Prostate gland (tissue), 2 donors: ENCODE measurements at regions not wholly inside any gene's neighbourhood (a gene's known extent, or its start where the extent isn't known, plus 50 kb on each side); places are given as distances from the start of the nearest gene placed in this dataset.
A peak's percentile ranks its signal among the peaks of the same experiment; 100 is the strongest.
"Not testable (repeated sequence)": the region's sequence is repeated elsewhere in the genome, so short reads cannot be mapped to it uniquely, and the experiment has no call there.

Experiments used
- DNase-seq: peaks from one replicate; pipeline ENCODE4 v3.0.0-alpha.2; 2019; ENCODE audit warnings: low spot score
- H3K27ac ChIP-seq, 2 donors: fragments of 200-600 bp; sonication (generic); 2 replicates each; pipeline ENCODE4 v1.5.1; 2017 to 2019
- H3K27me3 ChIP-seq: fragments of 200-600 bp; sonication (generic); replicated peaks from 2 replicates; pipeline ENCODE4 v1.5.1; 2019; ENCODE audit not compliant: insufficient read depth
- H3K36me3 ChIP-seq, 2 donors: fragments of 200-600 bp; sonication (generic); 1 replicate in 1 of 2; 2 replicates in 1 of 2; pipeline versions ENCODE4 v1.5.1 to v1.8.1; 2017 to 2019
- H3K4me1 ChIP-seq: fragments of 200-600 bp; sonication (generic); replicated peaks from 2 replicates; pipeline ENCODE4 v1.5.1; 2019
- H3K4me3 ChIP-seq, 2 donors: fragments of 200-600 bp; sonication (generic); 2 replicates each; pipeline ENCODE4 v1.5.1; 2017 to 2019
- H3K9me3 ChIP-seq: fragments of 200-600 bp; sonication (generic); 2 replicates; pipeline ENCODE4 v1.5.1; 2017
- POLR2A ChIP-seq: fragments of 450-650 bp; IDR thresholded peaks from one replicate; pipeline ENCODE4 v1.6.1; 2016; ENCODE audit warnings: antibody characterized with exemption, mild to moderate bottlenecking
- POLR2AphosphoS5 ChIP-seq: sonication (generic); formaldehyde crosslinking; IDR thresholded peaks from one replicate; pipeline ENCODE4 v1.6.1; 2017; ENCODE audit warnings: antibody characterized with exemption
- WGBS: methylation state at CpG from one replicate; pipeline ENCODE4 v1.1.5; 2018; 5-methylcytosine and 5-hydroxymethylcytosine counted together
- intact Hi-C: fragments of 100-400 bp; cut with DNase I; formaldehyde crosslinking; loops from one replicate; pipeline ENCODE4 v1.14.2; 2022
- TF ChIP-seq, protein P1 (sequence below), 4 experiments: fragments of 200-600 bp in 2 of 4; fragments of 450-650 bp in 2 of 4; sonication (generic) in 2 of 4; IDR thresholded peaks; 1 replicate in 3 of 4; 2 replicates in 1 of 4; pipeline ENCODE4 v1.5.1; 2016 to 2019; ENCODE audit warnings: antibody characterized with exemption in 4 of 4, mild to moderate bottlenecking in 2 of 4, moderate library complexity in 2 of 4

- 12% methylated on average over 33 of the region's 41 CpGs for WGBS
- Histone ChIP-seq H3K27ac (peak overlapping the region; percentile 76 to 85), H3K4me3 (peak overlapping the region; percentile 24 to 41)
- DNase-seq: peak; percentile 77
- H3K27me3 ChIP-seq, intact Hi-C loops, H3K4me1 ChIP-seq, H3K9me3 ChIP-seq, H3K36me3 ChIP-seq: not testable (repeated sequence)
- TF ChIP-seq POLR2AphosphoS5: peak; percentile 28
- TF ChIP-seq POLR2A: peak; percentile 55
These were observed 261.9 kb downstream of the ZNF37A start for GRCh38 chr10:38355911-38356526.

DNA sequence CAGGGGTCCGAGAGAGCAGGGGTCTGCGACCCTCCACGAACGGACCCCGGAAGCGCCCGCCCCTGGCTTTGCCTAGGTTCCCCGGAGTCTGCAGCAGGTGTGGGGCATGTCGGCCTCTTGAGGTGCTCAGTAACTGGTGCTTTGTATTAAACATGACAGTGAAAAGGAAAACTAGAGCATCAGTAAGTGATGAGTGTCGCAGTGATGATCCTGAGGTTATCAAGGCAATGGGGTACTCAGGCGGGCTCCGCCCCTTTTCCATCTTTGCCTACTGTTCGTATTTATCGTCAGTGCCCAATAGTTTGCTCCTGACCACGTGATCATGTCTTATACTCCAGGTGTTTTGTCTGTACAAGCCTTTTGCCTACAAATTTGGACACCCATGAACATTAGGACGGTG lies 262.4 kb downstream of the ZNF37A start:
- H3K27me3 ChIP-seq, H3K36me3 ChIP-seq, intact Hi-C loops, H3K4me1 ChIP-seq, H3K9me3 ChIP-seq: not testable (repeated sequence)
- WGBS: 16% methylated on average over 7 of the region's 16 CpGs
- peak overlapping the region; percentile 23 to 41 for H3K4me3 ChIP-seq
- H3K27ac ChIP-seq: peak overlapping the region; percentile 47 to 85
- peak; percentile 35 for DNase-seq

DNA sequence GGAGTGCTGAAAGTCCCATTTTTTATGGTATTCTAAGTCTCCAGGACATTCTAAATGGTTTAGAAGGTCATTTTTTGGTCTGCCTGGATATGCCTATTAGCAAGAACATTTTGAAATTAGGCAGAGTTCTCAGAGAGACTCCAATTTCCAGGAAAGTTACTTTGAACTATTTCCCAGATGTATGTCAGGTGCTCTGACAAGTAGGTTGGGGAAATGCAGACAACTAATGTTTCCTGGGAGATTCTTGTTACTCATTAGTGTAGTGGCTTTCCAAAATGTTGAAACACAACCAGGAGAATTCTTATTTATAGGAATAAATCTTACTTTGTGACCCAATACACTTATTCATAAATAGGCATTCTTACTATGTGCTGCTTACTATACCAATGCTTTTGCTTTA lies 268.4 kb downstream of the ZNF37A start:
- H3K4me1 ChIP-seq, DNase-seq, H3K27ac ChIP-seq, intact Hi-C loops, H3K36me3 ChIP-seq, H3K4me3 ChIP-seq, H3K27me3 ChIP-seq, H3K9me3 ChIP-seq: not testable (repeated sequence)

DNA sequence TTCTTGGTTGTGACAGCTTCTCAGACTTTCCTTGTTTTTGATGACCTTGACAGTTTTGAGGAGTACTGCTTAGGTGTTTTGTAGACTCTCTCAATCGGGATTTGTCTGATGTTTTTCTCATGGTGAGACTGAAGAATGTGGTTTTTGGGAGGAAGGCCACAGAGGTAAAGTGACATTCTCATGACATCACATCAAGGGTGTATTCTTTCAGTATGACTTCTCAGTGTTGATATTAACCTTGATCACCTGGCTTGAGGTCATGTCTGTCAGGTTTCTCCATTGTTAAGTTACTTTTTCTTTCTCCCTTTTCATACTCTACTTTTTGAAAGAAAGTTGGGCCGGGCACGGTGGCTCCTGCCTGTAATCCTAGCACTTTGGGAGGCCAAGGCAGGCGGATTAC lies 269.9 kb downstream of the ZNF37A start:
- H3K27ac ChIP-seq, H3K4me1 ChIP-seq, DNase-seq, H3K4me3 ChIP-seq, H3K27me3 ChIP-seq, intact Hi-C loops, H3K36me3 ChIP-seq, H3K9me3 ChIP-seq: not testable (repeated sequence)
- 98% methylated on average over 4 of the region's 4 CpGs for WGBS

GRCh38 chr10:38365917-38366316 lies 271.8 kb downstream of the ZNF37A start:
- H3K27me3 ChIP-seq, H3K4me3 ChIP-seq, H3K27ac ChIP-seq, H3K4me1 ChIP-seq, H3K9me3 ChIP-seq, H3K36me3 ChIP-seq, intact Hi-C loops: not testable (repeated sequence)
- TF ChIP-seq POLR2AphosphoS5: peak; percentile 37
- TF ChIP-seq, protein P1, sequence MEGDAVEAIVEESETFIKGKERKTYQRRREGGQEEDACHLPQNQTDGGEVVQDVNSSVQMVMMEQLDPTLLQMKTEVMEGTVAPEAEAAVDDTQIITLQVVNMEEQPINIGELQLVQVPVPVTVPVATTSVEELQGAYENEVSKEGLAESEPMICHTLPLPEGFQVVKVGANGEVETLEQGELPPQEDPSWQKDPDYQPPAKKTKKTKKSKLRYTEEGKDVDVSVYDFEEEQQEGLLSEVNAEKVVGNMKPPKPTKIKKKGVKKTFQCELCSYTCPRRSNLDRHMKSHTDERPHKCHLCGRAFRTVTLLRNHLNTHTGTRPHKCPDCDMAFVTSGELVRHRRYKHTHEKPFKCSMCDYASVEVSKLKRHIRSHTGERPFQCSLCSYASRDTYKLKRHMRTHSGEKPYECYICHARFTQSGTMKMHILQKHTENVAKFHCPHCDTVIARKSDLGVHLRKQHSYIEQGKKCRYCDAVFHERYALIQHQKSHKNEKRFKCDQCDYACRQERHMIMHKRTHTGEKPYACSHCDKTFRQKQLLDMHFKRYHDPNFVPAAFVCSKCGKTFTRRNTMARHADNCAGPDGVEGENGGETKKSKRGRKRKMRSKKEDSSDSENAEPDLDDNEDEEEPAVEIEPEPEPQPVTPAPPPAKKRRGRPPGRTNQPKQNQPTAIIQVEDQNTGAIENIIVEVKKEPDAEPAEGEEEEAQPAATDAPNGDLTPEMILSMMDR (IDR thresholded peaks at IDR 0.05): peak in 3 of 4 experiments; percentile 35 to 51 (median 42)
- WGBS: 44% methylated on average over 5 of the region's 5 CpGs
- peak; percentile 43 for DNase-seq

DNA sequence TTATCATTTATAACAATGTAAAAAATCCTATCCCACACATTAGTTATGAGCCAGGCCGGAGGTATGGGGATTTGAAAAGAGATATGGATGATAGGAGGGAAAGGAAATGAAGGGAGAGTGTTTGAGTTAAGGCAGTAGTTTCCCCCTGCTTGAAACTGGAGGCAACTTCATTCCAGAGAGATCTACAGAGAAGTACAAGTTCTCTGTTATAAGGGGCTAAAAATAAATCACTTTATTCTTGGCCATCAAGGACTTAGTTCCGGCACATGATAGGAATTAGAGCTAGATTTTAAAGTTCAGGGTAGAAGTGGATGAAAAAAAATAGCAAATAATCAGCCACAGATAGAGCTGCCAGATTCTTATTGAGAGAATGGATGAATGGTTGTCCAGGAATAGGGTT lies 289.7 kb downstream of the ZNF37A start:
- H3K9me3 ChIP-seq, H3K36me3 ChIP-seq, H3K4me3 ChIP-seq, H3K27me3 ChIP-seq, DNase-seq, H3K27ac ChIP-seq, intact Hi-C loops, H3K4me1 ChIP-seq: not testable (repeated sequence)
- WGBS: 90% methylated on average over 2 of the region's 2 CpGs

DNA sequence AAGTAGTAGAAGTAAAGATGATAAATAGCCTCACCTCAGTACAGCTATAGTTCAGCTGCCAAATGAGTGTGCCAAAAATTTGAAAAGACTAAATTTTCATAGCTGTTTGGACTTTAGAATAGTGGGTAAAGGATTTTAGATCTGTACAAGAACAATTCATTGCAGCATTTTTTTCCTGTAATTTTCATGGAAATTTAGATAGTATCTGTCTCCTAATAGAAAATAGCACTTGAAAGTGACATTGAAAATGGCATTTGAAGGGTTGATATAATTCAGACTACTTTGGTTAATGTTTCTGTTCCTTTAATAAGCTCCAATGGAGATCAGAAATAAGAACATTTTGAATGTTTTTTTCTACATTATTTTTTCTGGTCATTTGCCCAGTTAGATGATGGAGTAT lies 292.7 kb downstream of the ZNF37A start:
- H3K27ac ChIP-seq, H3K4me1 ChIP-seq, H3K36me3 ChIP-seq, H3K4me3 ChIP-seq, intact Hi-C loops, H3K9me3 ChIP-seq, H3K27me3 ChIP-seq, DNase-seq: not testable (repeated sequence)

DNA sequence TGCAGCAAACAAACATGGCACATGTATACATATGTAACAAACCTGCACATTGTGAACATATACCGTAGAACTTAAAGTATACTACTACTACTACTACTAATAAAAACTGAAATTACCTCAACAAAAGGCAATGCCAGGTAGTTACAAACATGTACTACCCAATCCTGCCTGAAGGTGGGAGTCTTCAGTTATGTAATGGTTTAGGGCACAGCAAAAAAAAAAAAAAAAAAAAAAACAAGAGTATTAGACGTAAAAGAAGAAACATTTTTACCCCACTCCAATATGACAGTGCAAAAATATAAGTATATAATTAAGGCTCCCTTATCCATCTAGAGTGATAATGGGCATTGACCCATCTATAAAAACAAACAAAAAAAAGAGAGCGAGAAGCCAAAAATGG lies 296.6 kb downstream of the ZNF37A start:
- 73% methylated on average over 3 of the region's 3 CpGs for WGBS
- TF ChIP-seq, protein P1 (IDR thresholded peaks at IDR 0.05): peak in 2 of 4 experiments; percentile 29 to 35
- H3K27ac ChIP-seq, H3K36me3 ChIP-seq, H3K27me3 ChIP-seq, H3K4me3 ChIP-seq, H3K4me1 ChIP-seq, H3K9me3 ChIP-seq, DNase-seq, intact Hi-C loops: not testable (repeated sequence)

DNA sequence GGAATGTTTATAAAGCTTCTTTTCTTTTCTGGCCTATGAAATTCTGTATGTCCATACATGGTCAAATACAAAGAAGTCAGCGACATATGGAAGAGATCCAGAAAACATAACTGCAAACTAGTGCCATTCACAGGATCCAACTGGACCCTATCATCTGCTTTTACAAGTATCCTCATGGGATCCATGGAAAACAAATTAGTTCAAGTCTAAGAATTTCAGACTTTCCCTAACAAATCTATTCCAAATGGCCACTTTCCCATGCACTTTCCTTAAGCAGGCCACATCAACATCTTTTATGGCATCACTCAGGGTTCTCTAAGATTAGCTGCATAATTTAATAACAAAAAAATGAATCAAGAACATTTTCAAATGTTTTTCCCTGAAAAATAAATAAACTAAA lies 301.3 kb downstream of the ZNF37A start:
- H3K9me3 ChIP-seq, H3K4me1 ChIP-seq, intact Hi-C loops, H3K4me3 ChIP-seq, H3K27ac ChIP-seq, H3K36me3 ChIP-seq, H3K27me3 ChIP-seq, DNase-seq: not testable (repeated sequence)
- WGBS: 78% methylated on average over 1 of the region's 1 CpG

DNA sequence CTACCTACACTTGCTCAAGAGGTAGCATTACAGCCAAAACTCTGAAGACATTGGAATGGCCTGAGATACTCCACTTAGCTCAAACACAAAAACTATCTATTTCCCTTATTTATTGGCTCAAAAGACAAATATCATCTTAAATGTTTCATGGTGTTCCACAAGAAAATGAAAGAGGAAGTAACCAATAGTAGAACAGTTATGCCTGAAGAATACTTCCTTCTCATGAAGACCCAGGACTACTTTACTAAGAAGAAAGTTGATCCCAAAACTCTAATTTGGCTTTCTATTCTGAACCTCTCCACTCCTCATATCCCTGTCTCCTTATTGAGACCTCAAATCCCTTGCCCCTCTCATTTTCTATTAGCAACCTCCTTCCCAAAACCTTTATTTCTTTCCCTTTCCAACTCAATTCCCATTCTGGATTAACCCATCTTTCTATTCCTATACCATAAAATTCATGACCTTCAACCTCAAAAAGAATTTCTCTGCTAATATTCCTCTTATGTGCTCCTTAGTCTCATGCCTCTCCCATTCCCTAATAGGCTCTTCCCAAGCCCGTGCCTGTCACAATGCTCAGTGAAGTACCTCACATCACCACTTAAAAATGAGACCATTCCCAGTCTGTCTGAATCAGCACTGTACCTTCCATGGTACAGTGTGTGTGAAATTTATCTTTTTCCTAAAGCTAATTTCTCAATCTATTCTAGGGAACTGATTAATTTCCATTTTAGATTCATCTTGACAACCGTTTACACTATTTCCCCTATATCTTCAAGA lies 302.2 kb downstream of the ZNF37A start:
- intact Hi-C loops, H3K4me1 ChIP-seq, H3K4me3 ChIP-seq, DNase-seq, H3K27me3 ChIP-seq, H3K36me3 ChIP-seq, H3K9me3 ChIP-seq, H3K27ac ChIP-seq: not testable (repeated sequence)
- WGBS: 83% methylated on average over 2 of the region's 2 CpGs
